HG03460 (cell line): ENCODE measurements at regions not wholly inside any gene's neighbourhood (a gene's known extent, or its start where the extent isn't known, plus 50 kb on each side); places are given as distances from the start of the nearest gene placed in this dataset.

Source experiments
- ATAC-seq: cut with Tn5 transposase; IDR thresholded peaks from one replicate; pipeline ENCODE4 v1.9.1; 2021; ENCODE audit not compliant: unreplicated experiment

DNA sequence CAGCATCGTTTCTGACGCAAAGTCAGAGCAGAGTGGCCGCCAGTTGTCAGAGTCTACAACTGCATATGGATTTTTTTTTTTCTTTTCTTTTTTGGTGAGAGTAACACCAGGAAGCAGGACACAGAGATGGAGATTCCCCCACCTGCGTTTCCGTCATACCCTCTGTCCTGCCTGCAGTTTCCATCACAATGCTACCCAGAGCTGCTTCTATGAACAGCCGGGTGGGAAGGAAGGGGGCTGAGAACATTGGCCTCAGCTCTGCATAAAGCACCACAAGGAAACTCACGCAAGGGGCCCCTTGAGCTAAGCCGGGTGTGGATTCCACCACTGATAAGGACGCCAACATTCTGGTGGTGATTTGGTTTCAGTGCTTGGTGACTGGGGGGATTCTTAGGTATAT, 183.5 kb upstream of the AFDN start:
- no peak for ATAC-seq

DNA sequence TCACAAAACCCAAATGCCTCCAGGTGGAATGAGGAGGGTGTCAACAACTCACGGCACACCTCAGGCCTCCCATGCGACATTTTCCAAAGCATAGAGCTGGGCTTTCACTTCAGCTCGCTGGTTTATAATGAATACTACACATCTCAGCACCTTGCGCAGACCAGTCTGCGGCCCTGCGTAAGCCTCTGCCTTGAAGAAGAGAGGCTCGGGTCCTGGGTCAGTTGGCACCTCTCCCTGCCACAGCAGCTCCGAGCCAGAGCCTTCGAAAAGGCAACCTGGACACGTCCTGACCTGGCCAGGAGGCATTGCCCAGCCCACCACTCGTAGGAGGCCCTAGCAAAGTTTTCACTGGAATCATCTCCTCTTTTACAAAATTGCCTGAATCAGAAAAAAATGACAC, 183.0 kb upstream of the AFDN start:
- ATAC-seq, result no peak

DNA sequence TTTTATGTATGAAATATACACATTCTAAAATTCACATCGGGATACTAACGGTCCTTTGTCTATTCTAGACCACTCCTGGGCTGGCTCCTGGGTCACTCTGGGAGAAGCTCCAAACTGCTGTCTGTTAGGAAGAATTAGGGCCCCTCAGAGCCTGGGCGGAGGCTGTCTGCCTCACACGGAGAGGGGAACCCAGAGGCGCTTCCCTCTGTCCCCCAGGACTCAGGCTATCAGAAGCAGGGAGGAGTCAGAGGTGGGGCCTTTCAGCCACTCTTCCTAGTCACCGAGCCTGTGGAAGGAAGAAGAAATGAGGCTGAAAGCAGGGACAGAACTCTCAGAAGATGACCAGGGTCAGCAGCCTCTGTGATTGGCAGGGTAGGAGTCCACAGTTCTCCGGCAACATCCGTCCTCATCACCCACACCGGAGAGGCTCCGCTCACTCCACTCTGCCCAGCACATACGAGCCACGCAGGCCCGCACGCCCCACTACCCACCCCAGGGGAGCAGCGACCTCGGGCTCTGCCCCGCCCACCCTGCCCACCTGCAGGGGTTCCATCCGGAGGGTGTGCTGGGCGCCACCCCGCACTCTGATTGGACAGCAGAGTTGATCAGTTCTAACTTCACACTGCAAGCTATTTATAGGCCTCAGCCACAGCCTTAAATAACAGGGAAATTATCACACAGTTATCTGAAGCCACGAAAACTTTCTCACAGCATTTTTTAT, 182.1 kb upstream of the AFDN start:
- ATAC-seq, result no peak

DNA sequence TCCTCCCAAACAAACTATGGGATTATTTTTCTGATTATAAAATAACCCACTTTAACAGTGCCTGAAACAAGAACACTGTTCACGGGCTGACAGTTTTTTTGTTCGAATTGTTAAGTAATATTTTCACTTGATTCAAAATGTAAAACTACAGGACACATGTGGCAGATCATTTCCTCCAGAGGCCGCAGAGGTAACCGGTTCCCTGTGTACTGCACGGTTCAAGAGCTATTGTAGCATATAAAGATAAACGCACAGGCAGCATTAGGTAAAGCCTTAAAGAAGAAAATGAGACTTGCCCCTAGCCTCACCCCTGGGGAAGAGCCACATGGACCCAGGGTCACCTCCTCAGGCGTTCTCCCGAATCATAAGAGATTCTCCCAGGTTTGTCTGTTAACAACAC, 181.3 kb upstream of the AFDN start:
- no peak for ATAC-seq

GRCh38 chr6:167647306-167647705, 179.4 kb upstream of the AFDN start:
- ATAC-seq, result no peak

GRCh38 chr6:167647737-167648470, 178.8 kb upstream of the AFDN start:
- ATAC-seq, result no peak

GRCh38 chr6:167648501-167649278, 178.0 kb upstream of the AFDN start:
- ATAC-seq, result no peak

GRCh38 chr6:167649476-167649875, 177.2 kb upstream of the AFDN start:
- ATAC-seq, result no peak

DNA sequence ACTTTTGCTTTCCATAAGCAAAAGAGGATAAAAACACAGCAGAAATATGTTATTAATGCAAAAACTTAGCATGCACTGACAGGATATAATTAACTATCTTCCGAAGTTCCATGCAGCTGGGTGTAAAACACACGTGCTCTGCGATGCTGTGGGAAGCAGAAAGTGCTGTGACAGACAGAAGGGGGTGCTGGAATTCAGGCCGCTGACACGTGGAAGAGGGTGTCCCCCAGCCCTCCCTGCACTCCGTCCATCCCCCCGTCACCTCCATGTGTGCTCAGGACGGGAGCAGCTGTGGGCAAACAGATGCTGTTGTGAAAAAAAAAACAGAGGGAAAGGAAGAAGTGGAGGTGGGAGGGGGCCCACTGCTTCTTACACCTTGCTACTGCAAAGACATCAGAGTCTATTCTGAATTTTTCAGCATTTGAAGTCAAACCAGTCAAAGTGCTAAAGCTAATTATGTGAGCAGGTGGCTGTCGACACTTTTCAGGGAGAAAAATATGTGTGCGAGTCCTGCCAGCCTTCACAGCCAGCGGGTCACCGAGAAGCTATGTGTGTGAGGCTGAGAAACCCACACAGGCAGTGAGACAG, 175.9 kb upstream of the AFDN start:
- no peak for ATAC-seq

GRCh38 chr6:167651318-167652041, 175.2 kb upstream of the AFDN start:
- no peak for ATAC-seq

GRCh38 chr6:167652042-167652700, 174.5 kb upstream of the AFDN start:
- no peak for ATAC-seq

DNA sequence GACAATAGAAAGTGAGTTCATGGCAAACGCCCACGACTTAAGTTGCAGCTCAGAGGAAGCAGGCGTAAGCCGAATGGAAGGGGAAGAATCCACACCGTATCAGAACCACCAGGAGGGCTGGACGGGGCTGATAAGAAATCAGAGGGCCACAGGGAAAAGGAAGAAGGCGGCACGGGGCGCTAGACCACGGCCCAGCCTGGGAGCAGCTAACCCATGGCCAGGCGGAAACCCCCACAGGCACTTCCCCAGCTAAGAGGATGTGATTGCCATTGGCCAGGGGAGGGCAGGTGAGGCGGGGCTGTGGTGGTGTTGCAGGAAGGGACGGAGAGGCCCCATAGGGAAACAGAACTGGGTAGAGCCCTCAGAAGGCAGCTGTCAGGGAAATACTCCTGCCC, 174.0 kb upstream of the AFDN start:
- no peak for ATAC-seq

DNA sequence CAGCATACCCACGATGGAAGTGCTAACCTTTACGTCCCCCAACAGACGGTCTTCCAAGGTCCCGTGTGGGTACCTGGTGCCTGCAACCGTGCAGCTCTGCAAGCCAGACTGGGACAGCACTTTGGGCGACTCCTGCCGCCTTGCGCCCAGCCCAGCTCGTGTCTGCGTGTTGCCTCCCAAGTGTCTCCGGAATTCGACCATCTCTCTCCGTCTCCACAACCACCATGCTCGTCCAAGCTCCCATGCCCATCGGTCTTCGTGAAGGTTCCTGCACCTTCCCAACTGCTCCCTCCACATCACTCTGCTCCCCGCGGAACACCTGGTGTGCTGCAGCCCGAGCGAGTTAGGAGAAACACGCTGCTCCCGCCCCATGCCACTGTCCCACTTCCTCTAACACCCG, 173.2 kb upstream of the AFDN start:
- ATAC-seq, result no peak

GRCh38 chr6:167654389-167654788, 172.3 kb upstream of the AFDN start:
- ATAC-seq, result no peak

GRCh38 chr6:167655174-167655821, 171.4 kb upstream of the AFDN start:
- no peak for ATAC-seq

DNA sequence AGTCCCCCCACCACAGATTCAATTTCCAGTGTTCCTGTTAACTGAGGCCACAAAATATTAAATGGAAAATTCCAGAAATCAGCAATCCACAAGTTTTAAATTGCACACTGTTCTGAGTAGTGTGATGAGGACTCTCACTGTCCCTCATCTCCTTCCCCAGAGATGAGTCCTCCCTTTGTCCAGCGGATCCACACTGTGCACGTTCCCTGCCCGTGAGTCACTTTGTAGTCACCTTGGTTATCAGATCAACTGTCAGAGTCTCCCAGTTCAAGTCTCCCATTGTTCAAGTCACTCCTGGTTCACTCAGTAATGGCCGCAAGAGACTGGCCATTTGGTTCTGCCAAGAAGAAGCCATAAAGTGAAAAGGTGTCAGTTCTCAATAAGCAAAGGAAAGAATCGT, 168.6 kb upstream of the AFDN start:
- ATAC-seq, result no peak

GRCh38 chr6:167659046-167659445, 167.7 kb upstream of the AFDN start:
- no peak for ATAC-seq

GRCh38 chr6:167660424-167660823, 166.3 kb upstream of the AFDN start:
- ATAC-seq, result no peak

DNA sequence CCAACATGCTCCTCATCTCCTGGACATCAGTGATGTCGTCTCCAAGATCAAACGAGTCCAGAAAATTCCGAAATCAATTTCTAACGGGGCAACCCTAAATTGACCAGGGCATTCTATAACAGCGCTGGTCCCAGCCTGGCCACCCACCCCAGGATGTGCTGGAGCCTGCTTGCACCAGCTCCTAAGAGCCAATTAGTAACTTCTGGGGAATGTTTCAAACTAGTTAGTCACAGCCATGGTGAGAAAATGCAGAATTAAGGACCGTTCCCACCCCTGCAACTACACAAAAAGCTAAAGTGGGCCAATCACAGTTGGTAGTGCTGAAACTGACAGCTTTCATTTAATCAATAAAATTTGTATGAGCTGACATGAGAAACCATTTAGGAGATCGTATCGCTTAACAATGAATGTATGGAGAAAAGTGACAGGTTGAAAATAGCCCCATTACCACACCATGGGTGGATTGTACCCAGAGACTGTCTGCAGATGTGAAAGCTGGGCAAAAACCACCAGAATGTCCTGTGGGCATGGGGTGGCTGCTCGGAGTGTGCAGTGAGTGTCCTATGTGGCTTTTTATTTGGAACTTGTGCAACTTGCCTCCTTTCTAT, 165.7 kb upstream of the AFDN start:
- no peak for ATAC-seq
